ENCODE measurements at regions not wholly inside any gene's neighbourhood (a gene's known extent, or its start where the extent isn't known, plus 50 kb on each side); places are given as distances from the start of the nearest gene placed in this dataset.

DNA sequence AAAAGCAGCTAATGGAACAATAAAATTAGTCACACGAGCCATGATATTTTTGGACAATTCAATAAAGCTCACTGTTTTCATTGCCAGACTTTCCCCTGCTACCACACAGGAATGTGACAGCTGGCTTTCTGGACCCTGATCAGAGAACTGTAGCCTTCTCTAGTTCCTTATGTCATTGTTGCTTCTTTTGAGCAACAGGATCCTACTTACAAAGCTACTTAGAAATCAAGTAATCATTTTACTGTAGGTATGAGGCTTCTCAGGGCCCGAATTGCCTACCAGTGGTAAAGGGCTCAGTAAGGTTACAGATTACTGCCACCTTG is 94.3 kb upstream of the AADACL2 start:
- DNase-seq (ENCODE audit: low spot score) (no peak), ATAC-seq (no peak), FAIRE-seq (no peak)
- intact Hi-C loops (cut with micrococcal nuclease; ENCODE audit: unreplicated experiment) (no loop called here), in situ Hi-C loops (cut with HindIII; ENCODE audit: extremely low pct_ligation_motif_present, low pct_unique_long_range_greater_than_20kb) (no loop called here)
- H3K9me3 ChIP-seq (ENCODE audit: low read length): no peaks in the 10 kb centered on the region
- no peak overlapping the region for H3K9ac ChIP-seq (ENCODE audit: insufficient read depth, low read depth, low read length)
- WGBS (ENCODE audit: low lambda C conversion rate): 12% methylated on average over 2 of the region's 2 CpGs
- H3K27me3 ChIP-seq (ENCODE audit: control insufficient read depth in 1 of 2, insufficient read depth in 2 of 2, low read length in 2 of 2): no peaks in the 10 kb centered on the region
- H3K4me3 ChIP-seq (replicated peaks in 1 of 3; ENCODE audit: insufficient read depth in 1 of 3, low read depth in 2 of 3, low read length in 3 of 3): no peak overlapping the region
- BruUV-seq (replicated peaks): no TSS peak
- ChIA-PET POLR2A (no interaction called here), CTCF (ENCODE audit: low intra/inter-chr PET ratio, low total read pairs) (no interaction called here)
- peaks cover 18% of the 10 kb centered on the region for H3K4me1 ChIP-seq (ENCODE audit: insufficient read depth, low read length)
- H3K79me2 ChIP-seq (ENCODE audit: insufficient read depth, low read length): no peaks in the 10 kb centered on the region
- no peaks in the 10 kb centered on the region for H3K36me3 ChIP-seq (replicated peaks in 1 of 2; ENCODE audit: control insufficient read depth in 1 of 2, insufficient read depth in 2 of 2, low read length in 2 of 2)
- H3K4me2 ChIP-seq (ENCODE audit: low read depth, low read length): no peak overlapping the region
- H3K27ac ChIP-seq (ENCODE audit: extremely low read length, insufficient read depth, low read length): no peak overlapping the region
- no peak overlapping the region for H2AFZ ChIP-seq (ENCODE audit: low read length)
- H4K20me1 ChIP-seq (ENCODE audit: insufficient read depth, low read length): no peaks in the 10 kb centered on the region
- TF ChIP-seq HOXA9 (CRISPR knock-in tag; IDR thresholded peaks at IDR 0.05; ENCODE audit: borderline replicate concordance) (no peak), KLF12 (CRISPR knock-in tag; IDR thresholded peaks at IDR 0.05; ENCODE audit: borderline replicate concordance) (no peak), MIER2 (CRISPR knock-in tag; IDR thresholded peaks at IDR 0.05) (no peak), ATRX (CRISPR knock-in tag; IDR thresholded peaks at IDR 0.05; ENCODE audit: borderline replicate concordance) (no peak)
- TF ChIP-seq, protein P1, sequence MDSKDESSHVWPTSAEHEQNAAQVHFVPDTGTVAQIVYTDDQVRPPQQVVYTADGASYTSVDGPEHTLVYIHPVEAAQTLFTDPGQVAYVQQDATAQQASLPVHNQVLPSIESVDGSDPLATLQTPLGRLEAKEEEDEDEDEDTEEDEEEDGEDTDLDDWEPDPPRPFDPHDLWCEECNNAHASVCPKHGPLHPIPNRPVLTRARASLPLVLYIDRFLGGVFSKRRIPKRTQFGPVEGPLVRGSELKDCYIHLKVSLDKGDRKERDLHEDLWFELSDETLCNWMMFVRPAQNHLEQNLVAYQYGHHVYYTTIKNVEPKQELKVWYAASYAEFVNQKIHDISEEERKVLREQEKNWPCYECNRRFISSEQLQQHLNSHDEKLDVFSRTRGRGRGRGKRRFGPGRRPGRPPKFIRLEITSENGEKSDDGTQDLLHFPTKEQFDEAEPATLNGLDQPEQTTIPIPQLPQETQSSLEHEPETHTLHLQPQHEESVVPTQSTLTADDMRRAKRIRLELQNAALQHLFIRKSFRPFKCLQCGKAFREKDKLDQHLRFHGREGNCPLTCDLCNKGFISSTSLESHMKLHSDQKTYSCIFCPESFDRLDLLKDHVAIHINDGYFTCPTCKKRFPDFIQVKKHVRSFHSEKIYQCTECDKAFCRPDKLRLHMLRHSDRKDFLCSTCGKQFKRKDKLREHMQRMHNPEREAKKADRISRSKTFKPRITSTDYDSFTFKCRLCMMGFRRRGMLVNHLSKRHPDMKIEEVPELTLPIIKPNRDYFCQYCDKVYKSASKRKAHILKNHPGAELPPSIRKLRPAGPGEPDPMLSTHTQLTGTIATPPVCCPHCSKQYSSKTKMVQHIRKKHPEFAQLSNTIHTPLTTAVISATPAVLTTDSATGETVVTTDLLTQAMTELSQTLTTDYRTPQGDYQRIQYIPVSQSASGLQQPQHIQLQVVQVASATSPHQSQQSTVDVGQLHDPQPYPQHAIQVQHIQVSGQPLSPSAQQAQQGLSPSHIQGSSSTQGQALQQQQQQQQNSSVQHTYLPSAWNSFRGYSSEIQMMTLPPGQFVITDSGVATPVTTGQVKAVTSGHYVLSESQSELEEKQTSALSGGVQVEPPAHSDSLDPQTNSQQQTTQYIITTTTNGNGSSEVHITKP (CRISPR knock-in tag; IDR thresholded peaks at IDR 0.05; ENCODE audit: low read depth): no peak
- TF ChIP-seq, protein P2, sequence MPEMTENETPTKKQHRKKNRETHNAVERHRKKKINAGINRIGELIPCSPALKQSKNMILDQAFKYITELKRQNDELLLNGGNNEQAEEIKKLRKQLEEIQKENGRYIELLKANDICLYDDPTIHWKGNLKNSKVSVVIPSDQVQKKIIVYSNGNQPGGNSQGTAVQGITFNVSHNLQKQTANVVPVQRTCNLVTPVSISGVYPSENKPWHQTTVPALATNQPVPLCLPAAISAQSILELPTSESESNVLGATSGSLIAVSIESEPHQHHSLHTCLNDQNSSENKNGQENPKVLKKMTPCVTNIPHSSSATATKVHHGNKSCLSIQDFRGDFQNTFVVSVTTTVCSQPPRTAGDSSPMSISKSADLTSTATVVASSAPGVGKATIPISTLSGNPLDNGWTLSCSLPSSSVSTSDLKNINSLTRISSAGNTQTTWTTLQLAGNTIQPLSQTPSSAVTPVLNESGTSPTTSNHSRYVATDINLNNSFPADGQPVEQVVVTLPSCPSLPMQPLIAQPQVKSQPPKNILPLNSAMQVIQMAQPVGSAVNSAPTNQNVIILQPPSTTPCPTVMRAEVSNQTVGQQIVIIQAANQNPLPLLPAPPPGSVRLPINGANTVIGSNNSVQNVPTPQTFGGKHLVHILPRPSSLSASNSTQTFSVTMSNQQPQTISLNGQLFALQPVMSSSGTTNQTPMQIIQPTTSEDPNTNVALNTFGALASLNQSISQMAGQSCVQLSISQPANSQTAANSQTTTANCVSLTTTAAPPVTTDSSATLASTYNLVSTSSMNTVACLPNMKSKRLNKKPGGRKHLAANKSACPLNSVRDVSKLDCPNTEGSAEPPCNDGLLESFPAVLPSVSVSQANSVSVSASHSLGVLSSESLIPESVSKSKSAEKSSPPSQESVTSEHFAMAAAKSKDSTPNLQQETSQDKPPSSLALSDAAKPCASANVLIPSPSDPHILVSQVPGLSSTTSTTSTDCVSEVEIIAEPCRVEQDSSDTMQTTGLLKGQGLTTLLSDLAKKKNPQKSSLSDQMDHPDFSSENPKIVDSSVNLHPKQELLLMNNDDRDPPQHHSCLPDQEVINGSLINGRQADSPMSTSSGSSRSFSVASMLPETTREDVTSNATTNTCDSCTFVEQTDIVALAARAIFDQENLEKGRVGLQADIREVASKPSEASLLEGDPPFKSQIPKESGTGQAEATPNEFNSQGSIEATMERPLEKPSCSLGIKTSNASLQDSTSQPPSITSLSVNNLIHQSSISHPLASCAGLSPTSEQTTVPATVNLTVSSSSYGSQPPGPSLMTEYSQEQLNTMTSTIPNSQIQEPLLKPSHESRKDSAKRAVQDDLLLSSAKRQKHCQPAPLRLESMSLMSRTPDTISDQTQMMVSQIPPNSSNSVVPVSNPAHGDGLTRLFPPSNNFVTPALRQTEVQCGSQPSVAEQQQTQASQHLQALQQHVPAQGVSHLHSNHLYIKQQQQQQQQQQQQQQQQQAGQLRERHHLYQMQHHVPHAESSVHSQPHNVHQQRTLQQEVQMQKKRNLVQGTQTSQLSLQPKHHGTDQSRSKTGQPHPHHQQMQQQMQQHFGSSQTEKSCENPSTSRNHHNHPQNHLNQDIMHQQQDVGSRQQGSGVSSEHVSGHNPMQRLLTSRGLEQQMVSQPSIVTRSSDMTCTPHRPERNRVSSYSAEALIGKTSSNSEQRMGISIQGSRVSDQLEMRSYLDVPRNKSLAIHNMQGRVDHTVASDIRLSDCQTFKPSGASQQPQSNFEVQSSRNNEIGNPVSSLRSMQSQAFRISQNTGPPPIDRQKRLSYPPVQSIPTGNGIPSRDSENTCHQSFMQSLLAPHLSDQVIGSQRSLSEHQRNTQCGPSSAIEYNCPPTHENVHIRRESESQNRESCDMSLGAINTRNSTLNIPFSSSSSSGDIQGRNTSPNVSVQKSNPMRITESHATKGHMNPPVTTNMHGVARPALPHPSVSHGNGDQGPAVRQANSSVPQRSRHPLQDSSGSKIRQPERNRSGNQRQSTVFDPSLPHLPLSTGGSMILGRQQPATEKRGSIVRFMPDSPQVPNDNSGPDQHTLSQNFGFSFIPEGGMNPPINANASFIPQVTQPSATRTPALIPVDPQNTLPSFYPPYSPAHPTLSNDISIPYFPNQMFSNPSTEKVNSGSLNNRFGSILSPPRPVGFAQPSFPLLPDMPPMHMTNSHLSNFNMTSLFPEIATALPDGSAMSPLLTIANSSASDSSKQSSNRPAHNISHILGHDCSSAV (CRISPR knock-in tag; IDR thresholded peaks at IDR 0.05; ENCODE audit: borderline replicate concordance): no peak
- TF ChIP-seq, protein P3, sequence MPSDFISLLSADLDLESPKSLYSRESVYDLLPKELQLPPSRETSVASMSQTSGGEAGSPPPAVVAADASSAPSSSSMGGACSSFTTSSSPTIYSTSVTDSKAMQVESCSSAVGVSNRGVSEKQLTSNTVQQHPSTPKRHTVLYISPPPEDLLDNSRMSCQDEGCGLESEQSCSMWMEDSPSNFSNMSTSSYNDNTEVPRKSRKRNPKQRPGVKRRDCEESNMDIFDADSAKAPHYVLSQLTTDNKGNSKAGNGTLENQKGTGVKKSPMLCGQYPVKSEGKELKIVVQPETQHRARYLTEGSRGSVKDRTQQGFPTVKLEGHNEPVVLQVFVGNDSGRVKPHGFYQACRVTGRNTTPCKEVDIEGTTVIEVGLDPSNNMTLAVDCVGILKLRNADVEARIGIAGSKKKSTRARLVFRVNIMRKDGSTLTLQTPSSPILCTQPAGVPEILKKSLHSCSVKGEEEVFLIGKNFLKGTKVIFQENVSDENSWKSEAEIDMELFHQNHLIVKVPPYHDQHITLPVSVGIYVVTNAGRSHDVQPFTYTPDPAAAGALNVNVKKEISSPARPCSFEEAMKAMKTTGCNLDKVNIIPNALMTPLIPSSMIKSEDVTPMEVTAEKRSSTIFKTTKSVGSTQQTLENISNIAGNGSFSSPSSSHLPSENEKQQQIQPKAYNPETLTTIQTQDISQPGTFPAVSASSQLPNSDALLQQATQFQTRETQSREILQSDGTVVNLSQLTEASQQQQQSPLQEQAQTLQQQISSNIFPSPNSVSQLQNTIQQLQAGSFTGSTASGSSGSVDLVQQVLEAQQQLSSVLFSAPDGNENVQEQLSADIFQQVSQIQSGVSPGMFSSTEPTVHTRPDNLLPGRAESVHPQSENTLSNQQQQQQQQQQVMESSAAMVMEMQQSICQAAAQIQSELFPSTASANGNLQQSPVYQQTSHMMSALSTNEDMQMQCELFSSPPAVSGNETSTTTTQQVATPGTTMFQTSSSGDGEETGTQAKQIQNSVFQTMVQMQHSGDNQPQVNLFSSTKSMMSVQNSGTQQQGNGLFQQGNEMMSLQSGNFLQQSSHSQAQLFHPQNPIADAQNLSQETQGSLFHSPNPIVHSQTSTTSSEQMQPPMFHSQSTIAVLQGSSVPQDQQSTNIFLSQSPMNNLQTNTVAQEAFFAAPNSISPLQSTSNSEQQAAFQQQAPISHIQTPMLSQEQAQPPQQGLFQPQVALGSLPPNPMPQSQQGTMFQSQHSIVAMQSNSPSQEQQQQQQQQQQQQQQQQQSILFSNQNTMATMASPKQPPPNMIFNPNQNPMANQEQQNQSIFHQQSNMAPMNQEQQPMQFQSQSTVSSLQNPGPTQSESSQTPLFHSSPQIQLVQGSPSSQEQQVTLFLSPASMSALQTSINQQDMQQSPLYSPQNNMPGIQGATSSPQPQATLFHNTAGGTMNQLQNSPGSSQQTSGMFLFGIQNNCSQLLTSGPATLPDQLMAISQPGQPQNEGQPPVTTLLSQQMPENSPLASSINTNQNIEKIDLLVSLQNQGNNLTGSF (CRISPR knock-in tag; IDR thresholded peaks at IDR 0.05): no peak

Data from HepG2 (cell line).